ENCODE measurements at regions not wholly inside any gene's neighbourhood (a gene's known extent, or its start where the extent isn't known, plus 50 kb on each side); places are given as distances from the start of the nearest gene placed in this dataset.

DNA sequence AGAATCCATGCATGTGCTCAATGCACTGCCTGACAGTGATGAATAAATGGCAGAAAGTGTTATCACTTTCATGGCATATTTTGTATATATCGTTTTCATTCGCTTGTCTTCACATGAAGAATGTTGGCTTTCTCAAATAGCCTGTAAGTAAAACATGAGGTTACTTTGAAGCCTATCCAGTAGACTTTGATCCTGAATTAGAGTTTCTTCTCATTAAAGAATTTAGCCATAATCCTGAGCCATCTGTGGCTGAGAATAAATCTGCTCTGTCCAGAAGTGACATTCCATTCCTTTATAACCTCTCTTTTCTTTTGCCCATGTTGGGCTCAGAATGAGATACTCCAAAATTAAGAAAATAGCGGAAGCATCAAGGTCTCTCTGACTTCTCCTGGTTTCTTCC lies 1071.7 kb upstream of the TENM4 start:
- no peaks in the 10 kb centered on the region for H3K4me1 Mint-ChIP-seq
- peaks cover 2% of the 10 kb centered on the region for H3K27me3 Mint-ChIP-seq
- no peaks in the 10 kb centered on the region for H3K36me3 Mint-ChIP-seq
- H3K27ac Mint-ChIP-seq: no peak overlapping the region
- peaks cover 4 to 13% (median 5%) of the 10 kb centered on the region in 3 donors for H3K9me3 Mint-ChIP-seq
- no peak overlapping the region for H3K4me3 Mint-ChIP-seq

GRCh38 chr11:80505771-80506170 lies 1064.9 kb upstream of the TENM4 start:
- Mint-ChIP-seq H3K27ac (no peak overlapping the region), H3K9me3 (peaks cover 5 to 10% (median 7%) of the 10 kb centered on the region in 3 donors), H3K36me3 (no peaks in the 10 kb centered on the region), H3K27me3 (no peaks in the 10 kb centered on the region), H3K4me1 (no peaks in the 10 kb centered on the region), H3K4me3 (no peak overlapping the region)

GRCh38 chr11:80503990-80504389 lies 1063.2 kb upstream of the TENM4 start:
- Mint-ChIP-seq H3K4me3 (no peak overlapping the region), H3K36me3 (no peaks in the 10 kb centered on the region), H3K27me3 (no peaks in the 10 kb centered on the region), H3K4me1 (no peaks in the 10 kb centered on the region), H3K9me3 (peaks cover 2 to 10% (median 7%) of the 10 kb centered on the region in 3 donors), H3K27ac (no peak overlapping the region)

DNA sequence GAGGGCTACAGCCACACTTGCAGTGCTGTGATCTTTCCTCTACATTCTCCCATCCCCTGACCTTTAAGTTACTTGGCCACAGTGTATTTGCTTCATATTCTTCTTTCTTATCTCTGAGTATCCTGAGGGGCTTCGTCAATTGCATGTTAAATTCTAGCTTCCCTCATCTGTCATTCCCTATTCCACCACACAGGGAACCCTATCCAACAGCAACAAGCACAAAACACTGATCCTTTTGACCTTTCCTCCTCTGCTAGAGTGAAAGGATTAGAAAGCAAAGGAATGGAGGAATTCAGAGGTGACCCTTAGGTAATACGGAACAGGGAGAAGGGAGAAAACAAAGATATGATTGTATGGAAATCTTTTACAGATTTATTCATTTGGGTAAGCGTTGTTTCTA lies 1061.7 kb upstream of the TENM4 start:
- Mint-ChIP-seq H3K36me3 (no peaks in the 10 kb centered on the region), H3K4me3 (no peak overlapping the region), H3K9me3 (peaks cover 1 to 6% (median 2%) of the 10 kb centered on the region in 3 donors), H3K27me3 (no peaks in the 10 kb centered on the region), H3K4me1 (no peaks in the 10 kb centered on the region), H3K27ac (no peak overlapping the region)

DNA sequence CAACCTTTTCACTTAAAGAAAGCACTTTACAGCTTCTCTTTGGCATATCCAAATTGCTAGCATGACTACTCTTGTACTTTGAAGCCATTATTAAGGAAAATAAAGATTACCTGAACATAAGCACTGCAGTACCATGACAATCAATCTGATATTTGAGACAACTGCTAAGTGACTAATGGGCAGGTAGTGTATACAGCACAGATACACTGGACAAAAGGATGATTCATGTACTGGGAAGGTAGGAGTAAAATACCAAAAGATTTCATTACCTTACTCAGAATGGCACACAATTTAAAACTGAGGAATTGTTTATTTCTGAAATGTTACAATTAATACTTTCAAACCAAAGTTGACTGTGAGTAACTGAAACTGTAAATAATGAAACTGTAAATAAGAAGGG lies 1054.3 kb upstream of the TENM4 start:
- Mint-ChIP-seq H3K27ac (no peak overlapping the region), H3K36me3 (peaks cover 1% of the 10 kb centered on the region), H3K4me1 (no peaks in the 10 kb centered on the region), H3K9me3 (peaks cover 6 to 14% (median 6%) of the 10 kb centered on the region in 3 donors), H3K4me3 (no peak overlapping the region), H3K27me3 (no peaks in the 10 kb centered on the region)

DNA sequence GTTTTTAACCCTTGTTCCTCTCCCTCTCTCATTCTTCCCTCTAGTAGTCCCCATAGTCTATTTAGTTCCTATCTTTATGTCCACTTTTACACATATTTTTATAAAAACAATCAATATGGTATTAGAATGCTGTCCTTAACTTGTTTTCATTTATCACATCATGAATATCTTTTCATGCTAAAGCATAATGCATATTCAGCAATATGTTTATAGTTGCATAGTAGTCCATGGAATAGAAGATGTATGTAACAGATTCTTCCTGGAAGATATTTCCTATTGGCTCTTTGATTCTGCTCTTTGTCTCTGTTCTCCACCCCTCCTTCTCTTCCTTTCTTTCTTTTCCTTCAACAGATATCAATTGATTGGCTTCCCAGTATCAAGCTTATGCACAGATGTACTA lies 1047.1 kb upstream of the TENM4 start:
- Mint-ChIP-seq H3K4me1 (no peaks in the 10 kb centered on the region), H3K27me3 (no peaks in the 10 kb centered on the region), H3K4me3 (no peak overlapping the region), H3K27ac (peak overlapping the region in 1 of 3 donors; percentile 32), H3K36me3 (peaks cover 2% of the 10 kb centered on the region), H3K9me3 (peaks cover 0 to 4% (median 4%) of the 10 kb centered on the region in 3 donors)

DNA sequence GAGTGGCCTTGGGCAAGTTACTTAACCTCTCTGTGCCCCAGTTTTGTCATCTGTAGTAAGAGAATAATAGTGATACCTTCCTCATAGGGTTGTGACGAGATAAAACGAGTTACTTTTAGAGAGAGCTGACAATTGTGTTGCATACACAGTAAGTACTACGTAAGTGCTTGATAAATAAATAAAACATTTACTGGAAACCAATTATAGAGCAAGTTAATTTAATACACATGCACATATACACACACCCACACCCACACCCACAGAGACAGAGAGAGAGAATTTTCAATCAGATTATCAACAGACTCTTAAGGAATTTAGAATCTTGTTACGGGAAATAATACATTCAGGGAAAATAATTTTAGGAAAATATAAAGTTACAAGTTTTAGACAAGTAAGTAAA lies 1045.8 kb upstream of the TENM4 start:
- H3K4me1 Mint-ChIP-seq: no peaks in the 10 kb centered on the region
- H3K4me3 Mint-ChIP-seq: no peak overlapping the region
- H3K27ac Mint-ChIP-seq: no peak overlapping the region
- H3K27me3 Mint-ChIP-seq: no peaks in the 10 kb centered on the region
- peaks cover 0 to 8% (median 2%) of the 10 kb centered on the region in 3 donors for H3K9me3 Mint-ChIP-seq
- peaks cover 2% of the 10 kb centered on the region for H3K36me3 Mint-ChIP-seq

GRCh38 chr11:80477178-80477577 lies 1036.3 kb upstream of the TENM4 start:
- Mint-ChIP-seq H3K27ac (no peak overlapping the region), H3K4me3 (no peak overlapping the region), H3K4me1 (peaks cover 2 to 7% (median 4%) of the 10 kb centered on the region in 3 donors), H3K27me3 (no peaks in the 10 kb centered on the region), H3K9me3 (peaks cover 2 to 14% (median 3%) of the 10 kb centered on the region in 3 donors), H3K36me3 (no peaks in the 10 kb centered on the region)

DNA sequence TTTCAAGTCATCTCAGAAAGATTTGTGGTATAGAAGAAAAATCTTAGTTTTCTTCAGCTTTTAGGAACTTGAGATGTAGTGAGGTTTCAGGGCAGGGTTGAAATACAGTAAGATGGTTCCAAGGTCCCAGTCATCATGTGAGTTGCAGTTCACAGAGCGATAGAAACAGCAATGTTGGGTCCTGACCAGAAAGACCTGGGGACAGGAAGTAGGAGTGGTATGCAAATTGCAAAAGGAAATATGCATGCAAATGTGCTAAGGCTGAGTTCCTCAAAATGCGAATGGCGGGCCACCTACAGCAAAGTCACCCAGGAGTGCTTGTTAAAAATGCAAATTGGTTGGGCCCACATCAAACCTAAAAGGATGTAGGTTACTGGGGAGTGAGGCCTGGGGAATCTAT lies 1032.7 kb upstream of the TENM4 start:
- Mint-ChIP-seq H3K4me1 (peaks cover 2 to 7% (median 4%) of the 10 kb centered on the region in 3 donors), H3K4me3 (no peak overlapping the region), H3K9me3 (peaks cover 2 to 14% (median 3%) of the 10 kb centered on the region in 3 donors), H3K27me3 (no peaks in the 10 kb centered on the region), H3K36me3 (no peaks in the 10 kb centered on the region), H3K27ac (no peak overlapping the region)

- Mint-ChIP-seq H3K9me3 (peaks cover 6 to 25% (median 14%) of the 10 kb centered on the region in 3 donors), H3K4me1 (peaks cover 2 to 7% (median 4%) of the 10 kb centered on the region in 3 donors), H3K4me3 (no peak overlapping the region), H3K27me3 (no peaks in the 10 kb centered on the region), H3K36me3 (no peaks in the 10 kb centered on the region), H3K27ac (no peak overlapping the region)
Observed at GRCh38 chr11:80469871-80470270, 1029.0 kb upstream of the TENM4 start.

DNA sequence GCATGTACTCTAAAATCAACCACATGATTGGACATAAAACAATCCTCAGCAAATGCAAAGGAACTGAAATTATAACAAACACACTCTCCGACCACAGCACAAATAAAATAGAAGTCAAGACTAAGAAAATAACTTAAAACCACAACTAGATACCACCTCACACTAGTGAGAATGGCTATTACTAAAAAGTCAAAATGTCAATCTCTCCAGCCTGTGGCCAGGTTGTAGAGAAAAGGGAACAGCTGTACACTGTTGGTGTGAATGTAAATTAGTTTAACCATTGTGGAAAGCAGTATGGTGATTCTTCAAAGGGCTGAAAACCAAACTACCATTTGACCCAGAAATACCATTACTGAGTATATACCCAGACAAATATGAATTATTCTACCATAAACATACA lies 1025.7 kb upstream of the TENM4 start:
- Mint-ChIP-seq H3K27me3 (no peaks in the 10 kb centered on the region), H3K27ac (no peak overlapping the region), H3K4me1 (no peaks in the 10 kb centered on the region), H3K36me3 (no peaks in the 10 kb centered on the region), H3K9me3 (peaks cover 4 to 15% (median 11%) of the 10 kb centered on the region in 3 donors), H3K4me3 (no peak overlapping the region)

DNA sequence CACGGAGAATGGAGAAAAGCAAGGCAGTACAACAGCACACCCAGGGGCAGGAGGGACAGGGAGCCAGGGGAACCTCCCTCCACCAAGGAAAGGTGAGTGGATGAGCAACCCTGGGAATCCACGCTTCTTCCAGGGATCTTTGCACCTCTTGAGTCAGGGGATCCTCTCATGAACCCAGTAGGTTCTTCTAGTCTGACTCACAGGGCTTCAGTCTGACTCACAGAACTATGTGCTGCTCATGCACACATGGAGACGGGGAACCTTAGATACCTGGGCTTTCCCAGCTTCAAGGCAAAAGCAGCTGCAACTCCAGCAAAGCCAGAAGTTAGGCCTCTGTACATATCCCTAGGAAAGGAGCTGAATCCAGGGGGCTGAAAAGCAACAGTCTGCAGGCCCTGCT lies 1021.4 kb upstream of the TENM4 start:
- Mint-ChIP-seq H3K27ac (no peak overlapping the region), H3K4me3 (no peak overlapping the region), H3K9me3 (peaks cover 6 to 16% (median 15%) of the 10 kb centered on the region in 3 donors), H3K27me3 (no peaks in the 10 kb centered on the region), H3K36me3 (peaks cover 1% of the 10 kb centered on the region), H3K4me1 (no peaks in the 10 kb centered on the region)

DNA sequence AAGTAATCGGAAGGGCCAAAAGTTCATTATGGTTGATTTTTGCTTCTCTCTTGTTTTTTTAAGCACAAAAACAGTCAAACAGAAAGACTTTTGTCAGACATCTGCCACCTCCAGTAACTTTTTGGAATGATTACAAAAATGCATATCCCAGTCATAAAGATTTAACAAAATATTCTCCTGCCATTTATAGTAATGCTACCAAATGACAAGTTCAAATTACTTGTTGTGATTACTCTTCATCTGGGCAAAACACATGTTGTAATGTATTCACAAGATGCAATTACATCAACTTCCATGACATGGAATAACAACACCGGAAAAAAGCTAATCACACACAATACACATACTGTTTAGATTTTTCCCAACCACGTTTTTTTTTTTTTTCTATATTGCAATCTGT lies 1017.5 kb upstream of the TENM4 start:
- Mint-ChIP-seq H3K36me3 (peaks cover 1% of the 10 kb centered on the region), H3K4me1 (no peaks in the 10 kb centered on the region), H3K27me3 (no peaks in the 10 kb centered on the region), H3K27ac (no peak overlapping the region), H3K4me3 (no peak overlapping the region), H3K9me3 (peaks cover 0 to 5% (median 2%) of the 10 kb centered on the region in 3 donors)

DNA sequence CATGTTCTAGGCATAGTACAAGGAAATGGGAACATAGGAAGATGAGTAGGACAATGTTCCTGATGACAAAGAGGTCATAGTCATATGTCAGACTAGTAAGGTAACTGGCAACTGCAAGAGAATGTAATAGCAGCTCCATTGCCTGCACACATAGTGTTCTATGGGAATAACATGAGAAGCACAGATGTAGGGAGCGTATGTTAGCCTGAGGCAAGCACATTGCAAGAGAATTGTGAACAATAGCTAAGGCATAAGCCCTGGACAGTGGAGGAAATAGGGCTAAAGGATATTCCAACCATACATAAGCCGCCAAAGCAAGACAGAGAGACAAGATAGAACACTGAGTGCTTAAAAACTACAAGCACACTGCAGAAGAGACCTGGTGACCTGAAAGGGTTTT lies 1017.0 kb upstream of the TENM4 start:
- Mint-ChIP-seq H3K27me3 (no peaks in the 10 kb centered on the region), H3K4me3 (no peak overlapping the region), H3K9me3 (peaks cover 0 to 5% (median 2%) of the 10 kb centered on the region in 3 donors)

DNA sequence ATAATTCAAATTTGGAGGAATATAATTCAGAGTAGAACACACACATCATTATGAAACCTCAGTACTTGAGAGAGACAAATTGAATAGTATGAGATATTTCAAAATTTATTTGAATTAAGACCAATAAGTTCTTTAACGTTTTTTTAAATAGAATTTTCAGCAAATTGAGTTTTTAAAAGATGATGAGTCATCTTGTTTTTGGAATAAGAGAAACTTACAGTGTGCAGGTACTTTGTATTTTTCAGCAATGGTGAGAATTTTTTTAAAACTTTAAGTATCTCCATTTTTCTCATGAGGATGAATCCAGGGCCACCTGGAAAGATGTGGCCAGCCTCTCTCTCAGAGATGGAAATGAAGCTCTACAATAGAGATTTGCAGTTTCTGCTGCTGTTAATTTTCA lies 1015.0 kb upstream of the TENM4 start:
- Mint-ChIP-seq H3K27me3 (no peaks in the 10 kb centered on the region), H3K4me3 (no peak overlapping the region), H3K27ac (no peak overlapping the region), H3K9me3 (peaks cover 1 to 5% (median 2%) of the 10 kb centered on the region in 3 donors), H3K36me3 (peaks cover 1% of the 10 kb centered on the region), H3K4me1 (no peaks in the 10 kb centered on the region)

More for the DNA sequence above, 1017.0 kb upstream of the TENM4 start:
- H3K27ac Mint-ChIP-seq: no peak overlapping the region
- no peaks in the 10 kb centered on the region for H3K4me1 Mint-ChIP-seq
- peaks cover 1% of the 10 kb centered on the region for H3K36me3 Mint-ChIP-seq

- peaks cover 0 to 1% (median 0%) of the 10 kb centered on the region in 3 donors for H3K9me3 Mint-ChIP-seq
- no peak overlapping the region for H3K27ac Mint-ChIP-seq
- H3K4me3 Mint-ChIP-seq: no peak overlapping the region
- H3K4me1 Mint-ChIP-seq: no peaks in the 10 kb centered on the region
- H3K36me3 Mint-ChIP-seq: no peaks in the 10 kb centered on the region
- no peaks in the 10 kb centered on the region for H3K27me3 Mint-ChIP-seq
Observed at GRCh38 chr11:80451105-80451504, 1010.3 kb upstream of the TENM4 start.

DNA sequence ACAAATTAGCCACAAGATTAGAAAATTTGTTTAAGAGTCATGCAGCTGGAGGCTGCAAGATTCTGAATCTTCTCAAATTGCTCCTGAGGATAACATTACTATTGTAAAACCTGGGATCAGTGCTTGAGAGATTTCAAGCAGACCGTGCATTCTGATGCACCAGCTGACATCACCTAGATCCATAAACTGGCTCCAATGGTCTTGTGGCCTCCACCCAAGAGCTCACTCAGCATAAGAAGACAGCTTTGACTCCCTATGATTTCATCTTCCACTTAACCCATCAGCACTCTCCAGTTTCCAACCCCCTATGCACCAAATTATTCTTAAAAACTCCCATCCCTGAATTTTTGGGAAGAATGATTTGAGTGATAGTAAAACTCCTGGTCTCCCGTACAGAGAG lies 1007.9 kb upstream of the TENM4 start:
- no peak overlapping the region for H3K4me3 Mint-ChIP-seq
- H3K9me3 Mint-ChIP-seq: peaks cover 0 to 5% (median 3%) of the 10 kb centered on the region in 3 donors
- no peak overlapping the region for H3K27ac Mint-ChIP-seq
- H3K4me1 Mint-ChIP-seq: no peaks in the 10 kb centered on the region
- no peaks in the 10 kb centered on the region for H3K36me3 Mint-ChIP-seq
- no peaks in the 10 kb centered on the region for H3K27me3 Mint-ChIP-seq

Measured in IgD-negative memory B cell (primary cell).